ENCODE measurements at regions not wholly inside any gene's neighbourhood (a gene's known extent, or its start where the extent isn't known, plus 50 kb on each side); places are given as distances from the start of the nearest gene placed in this dataset.
"Not testable (repeated sequence)": the region's sequence is repeated elsewhere in the genome, so short reads cannot be mapped to it uniquely, and the experiment has no call there.

DNA sequence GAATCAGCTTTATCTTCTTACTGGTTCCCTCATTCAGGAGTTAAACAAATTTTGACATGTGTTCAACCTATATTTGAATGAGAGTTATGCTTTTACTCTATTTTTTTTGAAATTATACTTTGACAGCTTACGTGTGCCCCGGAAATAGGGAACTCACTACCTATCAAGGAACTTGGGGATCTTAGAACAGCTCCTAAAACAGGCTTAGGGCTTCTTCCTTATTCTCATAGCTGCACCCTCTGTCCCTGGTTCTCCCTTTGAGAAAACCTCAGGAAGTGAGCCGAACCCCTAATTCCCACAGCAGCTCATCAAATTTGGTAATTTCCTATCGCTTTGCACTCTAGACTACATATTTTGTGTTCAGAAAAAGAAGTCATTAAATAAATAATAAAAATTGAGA lies 81.2 kb upstream of the RUNX3 start:
- Histone ChIP-seq H3K4me1 (no peaks in the 10 kb centered on the region), H3K4me3 (ENCODE audit: low read depth, low read length) (no peak overlapping the region), H3K36me3 (no peaks in the 10 kb centered on the region), H3K27me3 (no peaks in the 10 kb centered on the region), H3K9me3 (no peaks in the 10 kb centered on the region)
- DNase-seq: no peak
- TF ChIP-seq, protein P1, sequence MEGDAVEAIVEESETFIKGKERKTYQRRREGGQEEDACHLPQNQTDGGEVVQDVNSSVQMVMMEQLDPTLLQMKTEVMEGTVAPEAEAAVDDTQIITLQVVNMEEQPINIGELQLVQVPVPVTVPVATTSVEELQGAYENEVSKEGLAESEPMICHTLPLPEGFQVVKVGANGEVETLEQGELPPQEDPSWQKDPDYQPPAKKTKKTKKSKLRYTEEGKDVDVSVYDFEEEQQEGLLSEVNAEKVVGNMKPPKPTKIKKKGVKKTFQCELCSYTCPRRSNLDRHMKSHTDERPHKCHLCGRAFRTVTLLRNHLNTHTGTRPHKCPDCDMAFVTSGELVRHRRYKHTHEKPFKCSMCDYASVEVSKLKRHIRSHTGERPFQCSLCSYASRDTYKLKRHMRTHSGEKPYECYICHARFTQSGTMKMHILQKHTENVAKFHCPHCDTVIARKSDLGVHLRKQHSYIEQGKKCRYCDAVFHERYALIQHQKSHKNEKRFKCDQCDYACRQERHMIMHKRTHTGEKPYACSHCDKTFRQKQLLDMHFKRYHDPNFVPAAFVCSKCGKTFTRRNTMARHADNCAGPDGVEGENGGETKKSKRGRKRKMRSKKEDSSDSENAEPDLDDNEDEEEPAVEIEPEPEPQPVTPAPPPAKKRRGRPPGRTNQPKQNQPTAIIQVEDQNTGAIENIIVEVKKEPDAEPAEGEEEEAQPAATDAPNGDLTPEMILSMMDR (IDR thresholded peaks at IDR 0.05; ENCODE audit: low read depth, low read length): no peak

DNA sequence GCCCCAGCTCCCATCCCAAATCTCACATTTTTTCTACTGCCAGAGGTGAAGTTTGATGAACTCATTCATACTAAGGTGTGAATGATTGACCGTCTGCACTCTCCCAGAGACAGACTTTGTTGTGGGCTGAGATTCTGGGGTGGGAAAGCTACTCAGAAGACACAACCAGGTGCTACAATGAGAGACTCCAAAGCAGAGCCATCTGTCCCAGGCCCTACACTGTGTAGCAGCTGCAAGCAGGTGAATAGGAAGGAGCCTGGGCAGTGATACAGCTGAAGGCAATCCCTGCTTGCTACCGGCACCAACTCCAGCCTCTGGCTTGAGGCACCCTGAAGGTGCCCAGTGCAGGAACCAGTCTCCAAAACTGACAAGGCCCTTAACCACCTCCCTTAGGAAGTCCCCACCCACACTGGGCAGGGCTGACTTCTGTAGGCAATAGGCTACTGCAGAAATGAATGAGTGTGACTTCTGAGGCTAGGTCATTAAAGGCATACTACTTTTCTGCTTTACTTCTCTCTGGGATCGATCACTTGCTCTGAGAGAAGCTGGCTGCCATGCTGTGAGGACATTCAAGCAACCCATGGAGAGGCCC lies 79.7 kb upstream of the RUNX3 start:
- Histone ChIP-seq H3K9me3 (no peaks in the 10 kb centered on the region), H3K4me1 (no peaks in the 10 kb centered on the region), H3K36me3 (no peaks in the 10 kb centered on the region), H3K4me3 (ENCODE audit: low read depth, low read length) (no peak overlapping the region), H3K27me3 (no peaks in the 10 kb centered on the region)
- no peak for DNase-seq
- TF ChIP-seq, protein P1 (IDR thresholded peaks at IDR 0.05; ENCODE audit: low read depth, low read length): no peak

DNA sequence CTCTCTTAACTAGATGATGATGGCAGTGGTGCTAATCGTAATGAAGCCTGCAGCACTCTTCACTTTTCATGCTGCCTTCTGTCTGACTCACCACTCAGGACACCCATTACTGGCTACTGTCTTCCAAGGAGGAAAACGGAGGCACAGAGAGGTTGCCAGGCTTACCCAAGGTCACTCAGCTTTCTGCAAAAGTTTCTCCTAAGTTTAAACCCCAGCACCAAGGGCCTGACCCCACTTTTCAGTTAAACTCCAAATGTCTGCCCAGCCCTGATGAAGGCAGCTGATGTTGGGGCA lies 78.1 kb upstream of the RUNX3 start:
- no peak overlapping the region for H3K4me3 ChIP-seq (ENCODE audit: low read depth, low read length)
- H3K4me1 ChIP-seq: no peaks in the 10 kb centered on the region
- TF ChIP-seq, protein P1 (IDR thresholded peaks at IDR 0.05; ENCODE audit: low read depth, low read length): no peak
- DNase-seq: no peak
- no peaks in the 10 kb centered on the region for H3K27me3 ChIP-seq
- no peaks in the 10 kb centered on the region for H3K36me3 ChIP-seq
- H3K9me3 ChIP-seq: no peaks in the 10 kb centered on the region

DNA sequence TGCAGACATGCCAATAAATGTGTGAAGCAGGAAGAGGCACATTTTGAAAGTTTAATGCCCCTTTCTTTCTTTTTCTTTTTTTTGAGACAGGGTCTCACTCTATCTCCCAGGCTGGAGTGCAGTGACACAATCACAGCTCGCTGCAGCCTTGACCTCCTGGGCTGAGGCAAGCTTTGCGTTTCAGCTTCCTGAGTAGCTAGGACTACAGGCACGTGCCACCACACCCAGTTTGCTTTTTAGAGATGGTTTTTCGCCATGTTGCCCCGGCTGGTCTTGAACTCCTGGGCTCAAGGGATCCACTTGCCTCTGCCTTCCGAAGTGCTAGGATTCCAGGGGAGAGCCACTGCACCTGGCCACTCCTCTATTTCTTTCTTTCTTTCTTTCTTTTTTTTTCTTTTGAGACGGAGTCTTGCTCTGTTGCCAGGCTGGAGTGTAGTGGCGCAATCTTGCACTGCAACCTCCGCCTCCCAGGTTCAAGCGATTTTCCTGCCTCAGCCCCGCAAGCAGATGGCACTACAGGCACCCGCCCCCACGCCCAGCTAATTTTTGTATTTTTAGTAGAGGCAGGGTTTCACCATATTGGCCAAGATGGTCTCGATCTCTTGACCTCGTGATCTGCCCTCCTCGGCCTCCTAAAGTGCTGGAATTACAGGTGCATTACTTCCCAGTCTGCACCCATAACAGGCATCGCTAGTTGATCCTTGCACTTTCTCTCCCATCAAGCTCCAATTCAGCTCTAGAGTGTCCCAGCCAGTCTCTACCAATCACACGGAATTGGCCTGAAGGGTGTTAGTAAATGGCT lies 77.5 kb upstream of the RUNX3 start:
- H3K27me3 ChIP-seq; H3K4me1 ChIP-seq; H3K9me3 ChIP-seq; H3K4me3 ChIP-seq (ENCODE audit: low read depth, low read length); H3K36me3 ChIP-seq; DNase-seq: not testable (repeated sequence)

DNA sequence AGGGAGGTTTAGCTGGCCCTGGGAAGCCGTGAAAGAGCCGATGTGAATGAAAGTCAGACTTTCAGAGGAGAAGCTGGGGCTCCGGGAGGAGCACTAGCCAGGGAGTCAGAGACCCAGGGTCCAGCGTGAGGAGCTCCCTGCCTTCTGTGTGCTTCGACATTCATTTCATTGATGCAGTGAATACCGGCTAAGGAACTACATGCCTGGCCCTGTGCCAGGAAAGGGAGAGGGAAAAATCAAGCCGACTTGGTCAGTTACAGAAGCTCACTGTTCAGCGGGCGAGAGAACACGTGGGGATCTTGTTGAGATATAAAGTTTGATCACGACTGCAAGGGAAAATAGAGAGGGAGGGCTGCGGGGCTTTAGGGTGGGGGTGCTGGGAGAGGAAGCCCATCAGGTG lies 76.7 kb upstream of the RUNX3 start:
- Histone ChIP-seq H3K4me3 (ENCODE audit: low read depth, low read length) (no peak overlapping the region), H3K4me1 (no peaks in the 10 kb centered on the region), H3K36me3 (no peaks in the 10 kb centered on the region), H3K27me3 (no peaks in the 10 kb centered on the region), H3K9me3 (no peaks in the 10 kb centered on the region)
- TF ChIP-seq, protein P1 (IDR thresholded peaks at IDR 0.05; ENCODE audit: low read depth, low read length): no peak
- peak; percentile 24 for DNase-seq

DNA sequence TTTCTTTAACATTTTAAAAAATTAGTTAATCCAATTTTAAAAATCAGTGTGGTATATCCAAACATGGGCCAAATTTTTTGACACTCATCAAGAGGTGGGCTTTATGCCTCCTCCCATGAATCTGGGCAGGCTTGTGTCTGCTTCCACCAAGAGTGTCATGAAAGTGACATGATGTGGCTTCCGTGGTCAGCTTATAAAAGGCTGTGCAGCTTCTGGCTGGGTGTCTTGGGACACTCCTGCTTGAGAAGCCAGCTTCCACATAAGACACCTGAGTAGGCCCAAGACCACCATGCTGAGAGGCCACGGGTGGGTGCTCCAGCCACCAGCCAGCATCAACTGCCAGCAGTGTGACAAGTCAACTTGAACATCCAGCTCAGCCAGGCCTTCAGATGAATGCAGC lies 74.3 kb upstream of the RUNX3 start:
- TF ChIP-seq, protein P1 (IDR thresholded peaks at IDR 0.05; ENCODE audit: low read depth, low read length): no peak
- no peaks in the 10 kb centered on the region for H3K27me3 ChIP-seq
- no peak for DNase-seq

More for the DNA sequence above, 74.3 kb upstream of the RUNX3 start:
- Histone ChIP-seq H3K36me3 (no peaks in the 10 kb centered on the region), H3K4me1 (no peaks in the 10 kb centered on the region), H3K9me3 (no peaks in the 10 kb centered on the region), H3K4me3 (ENCODE audit: low read depth, low read length) (no peak overlapping the region)

All from BE2C (cell line).